ENCODE measurements at regions not wholly inside any gene's neighbourhood (a gene's known extent, or its start where the extent isn't known, plus 50 kb on each side); places are given as distances from the start of the nearest gene placed in this dataset.

- no peak for DNase-seq
- Histone ChIP-seq H3K4me3 (no peak overlapping the region), H3K9me3 (no peaks in the 10 kb centered on the region), H3K27me3 (no peaks in the 10 kb centered on the region), H3K4me1 (no peaks in the 10 kb centered on the region), H3K36me3 (no peaks in the 10 kb centered on the region), H3K27ac (no peak overlapping the region)
- 63% methylated on average over 3 of the region's 3 CpGs; no CpG with 5 or more reads in 1 of the 2 donors for WGBS, 2 donors (ENCODE audit: low coverage in 1 of 2)
- TF ChIP-seq POLR2AphosphoS5 (IDR thresholded peaks at IDR 0.05) = no peak
- no peak for TF ChIP-seq POLR2A (IDR thresholded peaks at IDR 0.05)
- TF ChIP-seq EP300 (IDR thresholded peaks at IDR 0.05; ENCODE audit: low read depth) = no peak
- no peak for TF ChIP-seq CTCF (IDR thresholded peaks at IDR 0.05)
- intact Hi-C loops (cut with DNase I; ENCODE audit: low total_unique reads) = no loop called here
- in situ Hi-C loops (cut with MboI; ENCODE audit: low pct_ligation_motif_present in 1 of 4, low pct_unique_long_range_greater_than_20kb in 1 of 4, low sequenced_read_pairs in 3 of 4) = no loop called here
These were observed 442.8 kb downstream of the BCOR start for GRCh38 chrX:39654952-39655351.

GRCh38 chrX:39661116-39661907 lies 436.4 kb downstream of the BCOR start:
- Histone ChIP-seq H3K4me1 (no peaks in the 10 kb centered on the region), H3K27ac (no peak overlapping the region), H3K27me3 (no peaks in the 10 kb centered on the region), H3K36me3 (no peaks in the 10 kb centered on the region), H3K9me3 (no peaks in the 10 kb centered on the region), H3K4me3 (no peak overlapping the region)
- intact Hi-C loops (cut with DNase I; ENCODE audit: low total_unique reads) (no loop called here), in situ Hi-C loops (cut with MboI; ENCODE audit: low pct_ligation_motif_present in 1 of 4, low pct_unique_long_range_greater_than_20kb in 1 of 4, low sequenced_read_pairs in 3 of 4) (no loop called here)
- no peak for TF ChIP-seq CTCF (IDR thresholded peaks at IDR 0.05)
- TF ChIP-seq POLR2A (IDR thresholded peaks at IDR 0.05) = no peak
- no peak for TF ChIP-seq EP300 (IDR thresholded peaks at IDR 0.05; ENCODE audit: low read depth)
- TF ChIP-seq POLR2AphosphoS5 (IDR thresholded peaks at IDR 0.05) = no peak
- WGBS, 2 donors (ENCODE audit: low coverage in 1 of 2) = 59% methylated on average over 6 of the region's 6 CpGs; no CpG with 5 or more reads in 1 of the 2 donors
- DNase-seq = no peak

GRCh38 chrX:39665830-39666518 lies 431.8 kb downstream of the BCOR start:
- H3K36me3 ChIP-seq = no peaks in the 10 kb centered on the region
- intact Hi-C loops (cut with DNase I; ENCODE audit: low total_unique reads) (no loop called here), in situ Hi-C loops (cut with MboI; ENCODE audit: low pct_ligation_motif_present in 1 of 4, low pct_unique_long_range_greater_than_20kb in 1 of 4, low sequenced_read_pairs in 3 of 4) (no loop called here)
- H3K4me1 ChIP-seq = no peaks in the 10 kb centered on the region
- H3K27ac ChIP-seq = no peak overlapping the region
- 77 to 100% methylated on average over 1 to 3 of the region's 3 CpGs for WGBS, 2 donors (ENCODE audit: low coverage in 1 of 2)
- H3K27me3 ChIP-seq = no peaks in the 10 kb centered on the region
- no peaks in the 10 kb centered on the region for H3K9me3 ChIP-seq
- no peak for DNase-seq
- no peak overlapping the region for H3K4me3 ChIP-seq
- TF ChIP-seq CTCF (IDR thresholded peaks at IDR 0.05) (no peak), POLR2AphosphoS5 (IDR thresholded peaks at IDR 0.05) (no peak), POLR2A (IDR thresholded peaks at IDR 0.05) (no peak), EP300 (IDR thresholded peaks at IDR 0.05; ENCODE audit: low read depth) (no peak)

GRCh38 chrX:39667191-39667590 lies 430.6 kb downstream of the BCOR start:
- TF ChIP-seq POLR2AphosphoS5 (IDR thresholded peaks at IDR 0.05) = no peak
- TF ChIP-seq POLR2A (IDR thresholded peaks at IDR 0.05) = no peak
- no peak for TF ChIP-seq EP300 (IDR thresholded peaks at IDR 0.05; ENCODE audit: low read depth)
- TF ChIP-seq CTCF (IDR thresholded peaks at IDR 0.05) = no peak
- 74 to 83% methylated on average over 1 to 2 of the region's 2 CpGs for WGBS, 2 donors (ENCODE audit: low coverage in 1 of 2)

More at GRCh38 chrX:39667191-39667590, 430.6 kb downstream of the BCOR start:
- Histone ChIP-seq H3K4me3 (no peak overlapping the region), H3K36me3 (no peaks in the 10 kb centered on the region), H3K27me3 (no peaks in the 10 kb centered on the region), H3K27ac (no peak overlapping the region), H3K4me1 (no peaks in the 10 kb centered on the region), H3K9me3 (no peaks in the 10 kb centered on the region)
- DNase-seq = no peak
- intact Hi-C loops (cut with DNase I; ENCODE audit: low total_unique reads) (no loop called here), in situ Hi-C loops (cut with MboI; ENCODE audit: low pct_ligation_motif_present in 1 of 4, low pct_unique_long_range_greater_than_20kb in 1 of 4, low sequenced_read_pairs in 3 of 4) (no loop called here)

Measured in transverse colon (tissue), 4 donors.